ENCODE measurements at regions not wholly inside any gene's neighbourhood (a gene's known extent, or its start where the extent isn't known, plus 50 kb on each side); places are given as distances from the start of the nearest gene placed in this dataset.
"Not testable (repeated sequence)": the region's sequence is repeated elsewhere in the genome, so short reads cannot be mapped to it uniquely, and the experiment has no call there.

DNA sequence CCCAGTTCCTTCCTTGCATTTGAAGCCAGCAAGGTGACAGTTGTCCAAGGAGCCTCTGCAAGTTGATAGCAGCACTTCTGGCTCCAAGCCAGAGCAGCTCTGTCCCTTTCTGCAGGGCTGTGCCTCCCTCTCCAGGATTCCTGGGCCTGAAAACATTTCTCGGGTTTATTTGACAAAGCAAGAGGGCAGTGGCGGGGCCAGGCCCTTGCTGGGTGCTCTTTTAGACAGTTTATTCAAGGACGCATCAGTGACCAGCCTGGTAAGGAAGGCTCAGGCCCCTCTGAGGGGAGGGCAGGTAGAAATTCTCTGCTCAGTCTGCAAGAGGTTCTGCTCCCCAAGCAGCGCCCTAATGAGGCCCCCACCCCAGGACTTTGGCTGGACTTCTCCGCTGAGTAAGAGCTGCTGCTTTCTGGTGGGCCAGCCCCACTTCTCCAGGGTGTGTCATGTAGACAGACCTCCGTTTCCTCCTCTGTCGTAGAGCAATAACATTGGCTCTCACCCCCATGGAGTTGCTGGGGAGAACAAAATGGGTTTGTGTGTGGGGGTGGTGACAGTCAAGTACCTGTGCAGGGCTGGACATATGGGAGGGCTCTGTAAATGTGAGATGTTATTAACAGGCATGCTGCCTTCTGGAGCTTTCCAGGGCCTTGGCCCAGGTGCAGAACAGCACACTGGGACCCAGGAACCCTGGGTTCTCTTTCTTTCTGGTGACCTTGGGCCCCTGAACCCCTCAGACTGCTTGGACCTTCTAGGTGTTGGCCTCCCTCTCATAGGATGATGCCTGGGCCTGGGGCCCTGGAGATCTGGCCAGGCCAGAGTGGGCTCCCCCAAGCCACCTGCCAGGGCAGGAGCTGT, 146.2 kb upstream of the TLE3 start:
- DNase-seq, result no peak

DNA sequence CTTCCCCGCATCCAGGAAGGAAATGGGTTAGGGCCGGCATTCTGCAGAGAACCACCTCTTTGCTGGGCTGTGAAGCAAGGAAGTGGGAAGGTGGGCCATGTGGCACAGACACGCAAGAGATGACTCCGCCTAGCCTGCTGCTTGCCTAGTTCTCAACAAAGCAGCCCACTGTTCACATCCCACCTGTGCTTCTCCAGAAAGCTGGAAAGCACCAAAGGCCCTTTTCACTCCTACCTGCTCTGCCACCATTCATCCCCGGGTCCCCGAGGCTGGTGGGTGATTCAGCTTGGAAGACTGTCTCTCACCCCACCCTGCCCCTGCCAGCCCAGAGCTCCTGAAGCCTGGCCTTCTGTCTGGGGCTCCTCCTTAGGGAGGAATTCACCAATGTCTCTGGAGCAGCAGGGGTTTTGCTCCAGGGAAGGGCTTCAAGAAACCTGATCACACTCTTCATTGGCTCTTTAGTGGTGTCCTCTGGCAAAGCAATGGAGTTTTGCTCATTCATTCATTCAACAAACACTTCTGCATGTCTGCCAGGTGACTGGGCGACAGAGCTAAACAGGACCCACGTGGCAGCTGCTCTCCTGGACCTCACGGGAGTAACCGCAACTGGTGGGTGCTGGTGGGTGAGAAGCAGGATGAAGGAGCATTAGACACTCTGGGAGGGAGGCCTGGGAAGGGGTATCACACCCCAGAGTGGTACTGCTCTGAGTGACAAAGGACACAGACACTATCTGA, 145.4 kb upstream of the TLE3 start:
- DNase-seq, result no peak

DNA sequence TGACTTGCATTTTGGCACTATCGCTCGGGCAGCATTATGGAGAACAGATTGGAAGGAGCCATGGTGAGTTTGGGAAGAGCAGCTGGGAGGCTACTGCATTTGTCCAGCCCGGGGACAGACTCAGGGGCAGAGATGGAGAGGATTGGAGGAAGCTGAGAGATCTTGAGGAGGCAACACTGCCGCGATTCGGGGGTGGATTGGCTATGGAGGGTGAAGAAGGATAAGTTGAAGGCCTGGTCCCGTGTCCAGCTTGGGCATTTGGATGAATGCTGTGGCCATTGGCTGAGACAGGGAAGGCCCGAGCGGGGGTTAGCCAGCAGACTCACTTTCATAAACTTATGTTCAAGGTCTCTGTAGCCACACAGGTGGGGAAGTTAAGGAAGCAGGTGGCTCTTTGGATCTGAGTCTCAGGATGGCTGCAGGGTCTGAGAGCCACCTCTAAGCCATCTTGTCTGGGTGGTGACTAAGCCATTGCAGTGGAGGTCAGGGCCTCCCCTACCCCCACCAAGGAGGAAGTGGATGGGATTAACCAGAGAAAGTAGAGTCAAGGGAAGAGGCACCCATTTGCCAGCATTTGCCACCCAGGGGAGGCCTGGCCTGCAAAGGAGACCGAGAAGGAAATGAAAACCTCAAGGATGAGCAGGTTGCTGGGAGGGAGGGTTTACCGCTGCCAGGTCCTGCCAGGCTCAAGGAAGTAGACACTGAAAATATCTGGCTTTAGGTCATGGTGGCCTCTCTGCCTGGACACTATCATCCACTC, 144.0 kb upstream of the TLE3 start:
- DNase-seq, result no peak

DNA sequence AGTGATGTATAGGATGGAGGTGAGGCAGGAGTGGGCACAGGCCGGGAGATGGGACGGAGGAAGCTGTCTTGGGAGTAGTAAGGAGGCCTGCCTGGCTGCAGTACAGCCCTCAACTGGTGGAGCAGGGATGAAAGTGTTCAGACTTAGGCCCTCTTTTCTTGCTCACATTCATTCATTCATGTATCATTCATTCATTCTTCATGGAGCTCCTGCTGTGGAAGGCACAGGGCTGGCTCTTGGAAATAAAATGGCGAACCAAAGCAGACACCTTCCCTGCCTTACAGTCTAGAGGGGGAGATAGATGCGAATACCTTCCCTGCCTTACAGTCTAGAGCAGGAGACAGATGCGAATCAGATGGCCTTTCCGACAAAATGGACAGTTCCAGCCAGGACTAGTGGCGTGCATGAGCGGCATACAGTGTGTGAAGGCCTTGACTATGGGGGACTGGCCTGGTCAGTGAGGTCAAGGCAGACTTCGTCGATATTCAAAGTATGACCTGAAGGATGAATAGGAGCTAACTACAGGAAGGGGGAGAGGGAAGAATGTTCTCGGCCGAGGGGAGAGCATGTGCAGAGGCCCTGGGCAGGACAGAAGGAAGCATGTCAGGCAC, 143.2 kb upstream of the TLE3 start:
- DNase-seq, result no peak

DNA sequence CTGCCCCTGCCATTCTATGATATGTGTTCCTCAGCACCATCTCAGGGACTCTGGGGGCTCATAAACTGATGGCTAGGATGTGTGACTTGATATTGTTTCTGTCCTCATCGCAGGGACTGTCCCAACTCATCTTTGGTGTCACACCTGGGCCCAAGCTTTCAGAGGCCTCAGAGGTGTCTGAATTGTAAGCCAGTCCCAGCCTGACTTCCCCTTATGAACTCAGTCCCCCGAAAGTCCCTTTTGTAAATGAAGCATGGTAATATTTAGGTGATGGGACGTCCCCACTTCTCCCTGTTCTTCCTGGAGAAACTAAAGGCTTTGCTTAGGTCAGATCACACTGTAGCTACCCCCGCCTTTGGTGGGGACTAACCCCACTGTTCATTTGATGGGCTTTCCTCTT, 142.4 kb upstream of the TLE3 start:
- DNase-seq, result no peak

DNA sequence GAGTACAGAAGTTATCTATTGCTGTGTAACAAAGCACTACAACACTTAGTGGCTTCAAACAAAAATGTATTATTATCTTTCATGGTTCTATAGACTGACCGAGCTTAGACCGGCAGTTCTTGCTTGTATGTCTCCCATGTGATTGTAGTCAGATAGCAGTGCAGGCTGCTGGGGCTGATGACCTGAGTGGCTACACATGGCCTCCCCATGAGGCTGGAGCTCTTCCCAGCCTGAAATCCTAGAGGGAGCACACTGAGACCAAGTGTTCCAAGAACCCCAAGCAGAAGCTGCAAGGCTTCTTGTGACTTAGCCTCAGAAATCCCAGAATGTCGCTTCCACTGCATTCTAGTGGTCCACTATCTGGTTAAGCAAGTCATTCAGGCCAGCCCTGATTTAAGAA, 141.2 kb upstream of the TLE3 start:
- DNase-seq, result no peak

DNA sequence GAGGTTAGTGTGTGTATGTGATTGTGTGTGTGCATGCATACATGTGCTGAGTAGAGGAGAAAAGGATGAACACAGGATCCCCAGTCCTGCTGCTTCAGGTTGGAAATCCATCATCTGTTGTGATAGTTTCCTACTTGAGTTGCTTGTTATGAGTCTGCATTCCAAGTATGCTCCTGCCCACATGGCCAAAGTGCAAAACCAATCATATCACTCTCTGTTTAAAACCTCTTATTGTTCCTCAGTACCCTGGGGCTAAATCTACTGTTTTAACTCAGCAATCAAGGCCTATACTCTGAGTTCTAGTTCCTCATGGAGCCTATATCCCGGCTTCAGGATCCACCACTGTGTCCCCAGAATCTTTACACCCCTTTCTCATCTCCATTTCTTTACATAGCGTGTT, 139.9 kb upstream of the TLE3 start:
- no peak for DNase-seq

DNA sequence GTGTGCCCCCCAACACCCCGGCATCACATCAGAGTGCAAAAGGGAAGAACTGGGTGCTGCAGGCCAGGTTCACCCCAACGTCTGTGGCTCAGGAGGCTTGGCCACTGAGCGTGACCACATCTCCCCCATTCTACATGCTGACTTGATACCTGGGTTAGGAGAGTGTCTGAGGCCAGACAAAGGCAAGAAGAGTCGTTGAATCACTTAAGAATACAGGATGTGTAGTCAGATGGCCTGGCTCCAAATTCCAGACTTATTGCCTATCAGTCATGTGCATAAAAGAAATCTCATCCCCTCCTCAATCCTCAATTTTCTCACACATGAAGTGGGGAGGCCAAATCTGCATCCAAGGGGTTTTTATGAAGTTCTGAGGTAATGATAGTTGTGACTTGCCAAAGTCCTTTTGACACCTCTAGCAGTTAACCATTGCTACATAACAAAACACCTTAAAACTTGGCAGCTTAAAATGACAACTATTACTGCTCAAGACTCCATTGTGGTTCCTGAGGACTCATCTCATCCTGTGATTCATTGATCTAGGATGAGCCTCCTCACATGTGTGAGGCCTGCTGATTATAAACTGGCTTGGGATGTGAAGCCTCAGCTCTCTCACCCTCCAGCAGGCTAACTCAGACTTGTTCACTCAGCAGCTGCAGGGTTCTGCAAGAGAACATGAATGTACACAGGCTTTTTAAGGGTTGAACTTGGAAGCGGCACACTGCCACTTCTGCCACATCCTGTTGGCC, 138.8 kb upstream of the TLE3 start:
- peak; percentile 80 for DNase-seq

DNA sequence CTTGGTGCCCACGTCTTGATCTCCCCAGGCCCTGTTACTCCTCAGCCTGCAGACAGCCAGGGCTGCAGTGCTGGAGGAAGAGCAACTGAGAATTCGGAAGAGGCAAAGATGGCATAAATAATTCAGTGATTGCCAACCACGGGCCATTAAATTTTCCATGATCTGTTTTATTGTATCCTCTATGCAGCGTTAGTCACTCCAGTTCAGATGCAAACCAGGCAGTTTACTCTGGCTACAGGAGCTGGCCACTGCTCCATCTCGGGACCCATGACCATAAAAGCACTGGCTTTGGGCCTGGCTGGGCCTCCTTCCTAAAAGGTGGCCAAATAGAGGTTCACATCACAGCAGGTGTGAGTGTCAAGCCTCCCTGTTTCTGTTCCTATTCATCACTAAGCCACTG, 137.6 kb upstream of the TLE3 start:
- no peak for DNase-seq

DNA sequence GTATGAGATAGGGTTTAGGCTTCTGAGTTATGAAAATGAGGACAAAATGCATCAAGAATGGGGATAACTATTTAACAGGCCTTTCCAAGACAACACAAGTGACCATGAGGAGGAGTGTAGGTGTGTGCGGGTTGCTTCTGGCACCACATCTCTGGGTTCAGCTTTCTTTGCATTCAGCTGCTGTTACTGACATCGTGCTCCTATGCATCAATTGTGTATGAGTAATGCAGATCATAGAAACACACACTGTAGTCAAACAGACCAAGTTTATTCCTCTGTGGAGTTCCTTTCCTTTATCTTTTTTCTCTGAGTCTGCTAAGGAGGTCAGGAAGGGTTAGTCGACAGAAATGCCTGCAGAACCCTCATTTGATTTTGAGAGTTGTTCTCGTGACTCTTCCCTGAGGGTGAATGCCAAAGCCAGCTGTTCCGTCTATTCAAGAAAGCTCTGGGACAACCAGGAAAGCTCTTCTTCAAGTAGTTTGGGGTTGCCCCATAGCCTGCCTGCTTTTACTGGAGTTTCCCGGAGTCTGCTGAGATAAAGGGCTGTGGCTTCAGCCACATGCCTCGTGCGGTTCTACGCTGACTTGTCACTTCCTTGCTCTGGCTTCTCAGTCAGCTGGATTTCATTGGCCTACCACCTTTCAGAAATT, 136.7 kb upstream of the TLE3 start:
- peak; percentile 83 for DNase-seq

DNA sequence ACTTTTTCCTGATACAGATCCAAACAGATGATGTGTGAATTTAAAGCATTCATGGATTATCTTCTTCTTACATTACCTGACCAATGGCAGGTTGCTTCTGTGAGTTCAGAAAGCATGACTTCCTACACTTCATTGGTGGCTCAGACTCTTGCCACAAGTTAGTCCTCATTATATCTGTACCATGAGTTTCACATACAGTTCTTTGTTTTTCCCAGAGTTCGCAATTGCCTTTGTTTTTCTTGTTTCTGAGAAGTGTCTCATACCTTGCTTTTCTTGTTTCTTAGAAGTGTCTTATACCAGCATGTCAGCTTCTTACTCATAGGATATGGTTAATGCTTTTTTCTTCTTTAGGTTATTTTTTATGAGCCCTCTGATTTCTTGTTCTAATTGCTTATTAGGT, 133.8 kb upstream of the TLE3 start:
- DNase-seq, result no peak

DNA sequence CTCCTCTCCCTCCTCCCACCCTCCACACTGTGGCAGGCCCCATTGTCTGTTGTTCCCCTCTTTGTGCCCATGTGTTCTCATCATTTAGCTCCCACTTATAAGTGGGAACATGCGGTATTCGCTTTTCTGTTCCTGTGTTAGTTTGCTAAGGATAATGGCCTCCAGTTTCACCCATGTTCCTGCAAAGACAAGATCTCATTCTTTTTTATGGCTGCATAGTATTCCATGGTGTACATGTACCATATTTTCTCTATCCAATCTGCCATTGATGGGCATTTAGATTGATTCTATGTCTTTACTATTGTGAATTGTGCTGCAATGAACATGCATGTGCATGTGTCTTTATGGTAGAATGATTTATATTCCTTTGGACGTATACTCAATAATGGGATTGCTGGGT, 130.2 kb upstream of the TLE3 start:
- DNase-seq, result not testable (repeated sequence)

DNA sequence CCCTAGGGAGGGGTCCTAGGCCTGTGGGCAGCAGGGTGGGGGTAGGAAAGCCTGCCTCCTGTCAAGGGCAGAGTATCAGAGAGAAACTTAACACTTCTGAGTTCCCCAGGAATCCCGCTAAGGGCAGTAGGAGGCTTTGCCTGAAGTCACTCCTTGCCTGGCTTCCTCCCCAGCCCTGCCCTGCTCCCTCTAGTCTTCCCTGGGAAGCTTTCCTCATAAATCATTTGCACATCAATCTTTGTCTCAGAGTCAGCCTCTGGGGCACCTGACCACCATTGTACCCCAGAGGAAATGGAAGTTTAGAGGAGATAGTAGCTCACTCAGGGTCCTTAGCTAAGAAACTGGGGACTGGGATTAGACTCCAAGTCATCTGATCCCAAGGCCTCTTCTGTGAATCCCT, 129.4 kb upstream of the TLE3 start:
- DNase-seq, result no peak

DNA sequence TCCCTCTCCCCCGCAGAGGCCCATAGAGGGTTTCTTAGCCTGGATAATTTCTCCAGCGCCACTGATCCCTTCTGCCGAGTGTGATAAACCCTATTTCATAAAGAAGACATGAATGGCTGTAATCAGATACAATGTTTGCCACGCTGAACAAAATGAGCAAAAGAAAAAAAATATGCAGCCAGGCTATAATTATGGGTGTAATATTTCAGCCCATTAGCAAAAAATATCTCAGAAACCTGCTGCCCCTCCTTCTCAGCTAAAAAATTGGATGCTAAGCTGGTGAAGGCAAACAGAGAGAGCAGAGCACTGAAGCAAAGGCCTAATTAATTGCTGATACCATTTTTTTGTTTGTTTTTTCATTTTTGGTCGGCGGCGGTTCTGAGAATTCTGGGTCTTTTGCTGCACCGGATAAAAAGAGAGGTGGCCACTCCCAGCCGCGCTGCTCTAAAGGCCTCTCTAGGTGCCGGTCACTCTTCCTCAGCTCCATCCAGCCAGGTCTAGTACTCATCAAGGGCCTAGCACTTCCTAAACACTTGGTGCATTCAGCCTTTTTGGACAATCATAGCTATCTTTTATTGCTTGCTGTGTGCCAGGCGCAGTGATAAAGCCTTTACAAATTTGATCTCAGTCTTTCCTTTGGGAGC, 128.7 kb upstream of the TLE3 start:
- no peak for DNase-seq

DNA sequence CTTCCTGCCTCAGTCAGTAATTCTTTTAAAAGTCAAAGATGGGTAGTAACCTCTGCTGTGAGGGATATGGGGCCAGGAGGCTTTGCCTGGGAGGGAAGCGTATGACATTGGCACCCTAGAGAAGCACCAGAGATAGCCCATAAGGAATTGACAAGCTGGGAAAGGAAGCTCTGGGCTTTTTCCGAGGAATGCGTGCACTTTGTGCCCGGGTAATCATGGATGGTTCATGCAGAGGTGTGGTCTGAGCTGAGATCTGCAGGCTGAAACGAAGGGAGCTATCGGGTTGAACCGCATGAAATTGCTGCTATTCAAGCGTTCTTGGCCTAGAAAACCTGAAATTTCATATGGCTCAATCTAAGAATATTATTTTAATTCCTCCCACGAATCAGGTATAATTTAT, 127.7 kb upstream of the TLE3 start:
- DNase-seq, result no peak

DNA sequence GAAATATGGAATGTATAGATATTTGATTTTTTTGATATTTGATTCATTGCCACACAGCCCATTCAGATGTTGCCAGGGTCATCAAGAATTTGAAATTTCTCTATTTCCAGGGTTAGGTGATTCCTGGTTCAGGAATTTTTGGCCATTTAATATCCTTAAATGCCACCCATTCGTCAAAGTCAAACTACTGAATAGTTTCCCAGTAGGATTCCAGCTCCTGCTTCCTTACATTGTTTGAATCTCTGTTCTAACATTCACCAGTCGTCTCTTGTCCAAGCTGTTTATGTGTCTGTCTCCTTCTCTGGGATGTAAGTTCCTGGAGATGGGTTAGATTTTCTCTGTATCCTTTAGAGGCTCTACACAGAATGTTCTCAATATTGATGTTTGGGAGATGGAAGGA, 124.9 kb upstream of the TLE3 start:
- no peak for DNase-seq

DNA sequence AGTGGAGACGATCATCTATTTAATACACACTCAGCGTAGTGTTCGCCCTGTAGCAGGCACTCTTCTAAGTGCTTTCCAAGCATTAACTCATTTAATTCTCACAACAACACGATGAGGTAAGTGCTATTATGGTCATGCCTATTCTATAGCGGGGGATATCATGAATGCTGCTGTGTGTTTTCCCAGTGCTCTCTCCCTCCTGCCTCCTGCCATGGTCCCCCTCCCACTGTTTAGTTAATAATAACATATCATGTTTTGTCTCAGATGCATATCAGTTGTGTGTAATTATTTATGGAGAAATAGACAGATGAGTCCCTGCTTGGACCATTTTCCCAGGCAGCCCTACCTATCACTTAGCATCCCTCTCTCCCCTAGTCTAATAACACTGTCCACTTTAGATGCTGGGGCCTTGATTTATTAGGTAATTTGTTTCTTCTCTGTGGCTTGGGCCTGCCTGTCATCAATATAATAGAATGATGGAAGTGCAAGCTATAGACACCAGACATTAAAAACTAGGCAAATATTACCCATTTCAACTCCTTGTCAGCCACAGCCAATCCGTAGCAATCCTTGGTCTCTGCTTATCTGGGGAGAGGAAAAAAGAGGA, 122.9 kb upstream of the TLE3 start:
- DNase-seq, result no peak

DNA sequence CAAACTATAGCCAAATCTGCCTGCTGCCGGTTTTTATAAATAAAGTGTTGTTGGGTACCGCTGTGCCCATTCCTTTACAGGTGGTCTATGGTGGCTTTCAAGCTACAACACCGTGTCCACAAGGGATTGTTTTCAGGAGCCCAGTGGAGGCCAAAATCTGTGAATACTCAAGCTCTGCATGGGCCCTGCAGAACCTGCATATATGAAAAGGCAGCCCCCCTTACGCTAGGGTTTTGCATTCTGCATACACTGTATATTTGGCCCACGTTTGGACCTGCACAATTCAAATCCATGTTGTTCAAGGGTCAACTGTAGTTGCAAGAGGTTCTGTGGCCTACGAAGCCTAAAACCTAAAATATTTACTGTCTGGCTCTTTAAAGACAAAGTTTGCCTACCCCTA, 122.2 kb upstream of the TLE3 start:
- DNase-seq, result no peak

DNA sequence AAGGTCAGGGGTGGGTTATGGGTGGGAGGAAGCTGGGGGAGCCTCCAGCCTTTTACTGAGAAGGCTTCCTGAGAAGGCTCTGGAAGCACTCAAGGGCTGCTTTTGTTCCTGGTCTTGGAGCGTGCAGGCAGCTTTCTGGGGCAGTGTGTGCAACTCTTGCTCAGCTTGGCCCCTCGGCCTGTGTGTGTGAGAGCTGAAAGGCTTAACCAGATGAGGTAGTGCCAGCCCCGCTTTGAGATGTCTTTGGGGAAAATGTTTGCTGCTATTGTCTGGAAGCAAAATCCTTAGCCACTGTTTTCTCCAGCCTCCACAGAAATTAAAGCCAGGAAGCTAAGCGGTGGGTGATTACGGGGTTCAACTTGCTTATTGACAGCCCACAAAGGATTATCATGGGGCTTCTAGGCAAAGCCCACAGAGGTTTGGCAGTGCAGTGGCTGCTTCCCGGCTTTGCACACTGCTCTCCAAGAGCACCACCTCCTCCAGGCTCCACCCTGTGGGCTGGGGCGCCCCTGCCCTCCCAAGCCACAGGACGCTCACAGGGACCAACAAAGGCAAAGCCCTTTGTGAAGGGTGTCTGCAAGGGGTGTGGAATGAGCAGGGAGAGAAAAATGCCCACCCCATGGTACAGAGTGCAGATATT, 121.7 kb upstream of the TLE3 start:
- no peak for DNase-seq
